ENCODE measurements at regions not wholly inside any gene's neighbourhood (a gene's known extent, or its start where the extent isn't known, plus 50 kb on each side); places are given as distances from the start of the nearest gene placed in this dataset.

GRCh38 chr2:128969374-128969773 lies 650.7 kb upstream of the HS6ST1 start:
- no peak overlapping the region for H3K27ac ChIP-seq
- no peaks in the 10 kb centered on the region for H3K27me3 ChIP-seq (replicated peaks; ENCODE audit: insufficient read depth)
- intact Hi-C loops (cut with DNase I): no loop called here
- no peak for TF ChIP-seq POLR2A (IDR thresholded peaks at IDR 0.05)
- TF ChIP-seq, protein P1, sequence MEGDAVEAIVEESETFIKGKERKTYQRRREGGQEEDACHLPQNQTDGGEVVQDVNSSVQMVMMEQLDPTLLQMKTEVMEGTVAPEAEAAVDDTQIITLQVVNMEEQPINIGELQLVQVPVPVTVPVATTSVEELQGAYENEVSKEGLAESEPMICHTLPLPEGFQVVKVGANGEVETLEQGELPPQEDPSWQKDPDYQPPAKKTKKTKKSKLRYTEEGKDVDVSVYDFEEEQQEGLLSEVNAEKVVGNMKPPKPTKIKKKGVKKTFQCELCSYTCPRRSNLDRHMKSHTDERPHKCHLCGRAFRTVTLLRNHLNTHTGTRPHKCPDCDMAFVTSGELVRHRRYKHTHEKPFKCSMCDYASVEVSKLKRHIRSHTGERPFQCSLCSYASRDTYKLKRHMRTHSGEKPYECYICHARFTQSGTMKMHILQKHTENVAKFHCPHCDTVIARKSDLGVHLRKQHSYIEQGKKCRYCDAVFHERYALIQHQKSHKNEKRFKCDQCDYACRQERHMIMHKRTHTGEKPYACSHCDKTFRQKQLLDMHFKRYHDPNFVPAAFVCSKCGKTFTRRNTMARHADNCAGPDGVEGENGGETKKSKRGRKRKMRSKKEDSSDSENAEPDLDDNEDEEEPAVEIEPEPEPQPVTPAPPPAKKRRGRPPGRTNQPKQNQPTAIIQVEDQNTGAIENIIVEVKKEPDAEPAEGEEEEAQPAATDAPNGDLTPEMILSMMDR (IDR thresholded peaks at IDR 0.05): no peak
- no peak for TF ChIP-seq POLR2AphosphoS5 (IDR thresholded peaks at IDR 0.05)
- no peak overlapping the region for H3K4me3 ChIP-seq
- no peaks in the 10 kb centered on the region for H3K36me3 ChIP-seq
- H3K9me3 ChIP-seq: no peaks in the 10 kb centered on the region
- no peak for DNase-seq (ENCODE audit: low spot score)
- H3K4me1 ChIP-seq (replicated peaks): no peaks in the 10 kb centered on the region

GRCh38 chr2:128970332-128971116 lies 651.9 kb upstream of the HS6ST1 start:
- 67% methylated on average over 10 of the region's 10 CpGs for WGBS
- Histone ChIP-seq H3K9me3 (no peaks in the 10 kb centered on the region), H3K27ac (no peak overlapping the region), H3K36me3 (no peaks in the 10 kb centered on the region), H3K27me3 (replicated peaks; ENCODE audit: insufficient read depth) (no peaks in the 10 kb centered on the region), H3K4me3 (no peak overlapping the region), H3K4me1 (replicated peaks) (no peaks in the 10 kb centered on the region)
- DNase-seq (ENCODE audit: low spot score): no peak
- TF ChIP-seq POLR2AphosphoS5 (IDR thresholded peaks at IDR 0.05) (no peak), POLR2A (IDR thresholded peaks at IDR 0.05) (no peak)
- TF ChIP-seq, protein P1 (IDR thresholded peaks at IDR 0.05): no peak
- intact Hi-C loops (cut with DNase I): no loop called here

DNA sequence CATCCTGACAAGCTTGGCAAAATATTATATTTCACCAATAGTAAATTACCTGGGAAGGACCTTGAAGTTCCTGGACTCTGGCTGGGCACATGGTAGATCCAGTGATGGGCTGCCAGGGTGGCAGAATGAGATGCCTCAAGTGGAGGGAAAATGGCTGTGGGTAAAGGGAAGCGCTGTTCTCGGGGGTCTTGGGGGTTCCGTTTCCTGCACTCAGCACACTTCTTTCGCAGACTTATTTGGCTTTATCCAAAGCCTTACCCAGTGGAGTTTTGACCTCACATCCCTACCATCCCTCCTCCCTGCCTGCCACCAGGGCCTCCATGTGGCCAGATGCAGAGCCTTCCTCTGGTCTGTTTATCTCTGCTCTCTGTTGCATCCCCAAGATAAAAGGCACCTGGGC lies 654.9 kb upstream of the HS6ST1 start:
- TF ChIP-seq, protein P1 (IDR thresholded peaks at IDR 0.05): no peak
- TF ChIP-seq POLR2A (IDR thresholded peaks at IDR 0.05) (no peak), POLR2AphosphoS5 (IDR thresholded peaks at IDR 0.05) (no peak)
- 98% methylated on average over 4 of the region's 4 CpGs for WGBS
- DNase-seq (ENCODE audit: low spot score): no peak
- H3K4me1 ChIP-seq (replicated peaks): no peaks in the 10 kb centered on the region
- no peaks in the 10 kb centered on the region for H3K36me3 ChIP-seq
- no peaks in the 10 kb centered on the region for H3K27me3 ChIP-seq (replicated peaks; ENCODE audit: insufficient read depth)
- intact Hi-C loops (cut with DNase I): no loop called here
- H3K4me3 ChIP-seq: no peak overlapping the region
- H3K9me3 ChIP-seq: no peaks in the 10 kb centered on the region
- H3K27ac ChIP-seq: no peak overlapping the region

- 31% methylated on average over 5 of the region's 5 CpGs for WGBS
- TF ChIP-seq POLR2AphosphoS5 (IDR thresholded peaks at IDR 0.05) (peak; percentile 71), POLR2A (IDR thresholded peaks at IDR 0.05) (no peak)
- Histone ChIP-seq H3K27ac (no peak overlapping the region), H3K9me3 (no peaks in the 10 kb centered on the region), H3K4me1 (replicated peaks) (no peaks in the 10 kb centered on the region), H3K36me3 (no peaks in the 10 kb centered on the region), H3K27me3 (replicated peaks; ENCODE audit: insufficient read depth) (no peaks in the 10 kb centered on the region), H3K4me3 (no peak overlapping the region)
- peak; percentile 73 for DNase-seq (ENCODE audit: low spot score)
- intact Hi-C loops (cut with DNase I): no loop called here
These were observed 659.5 kb upstream of the HS6ST1 start for GRCh38 chr2:128978212-128978611.

GRCh38 chr2:128979182-128979581 lies 660.5 kb upstream of the HS6ST1 start:
- H3K27ac ChIP-seq: no peak overlapping the region
- intact Hi-C loops (cut with DNase I): no loop called here
- TF ChIP-seq, protein P1 (IDR thresholded peaks at IDR 0.05): no peak
- TF ChIP-seq POLR2AphosphoS5 (IDR thresholded peaks at IDR 0.05) (no peak), POLR2A (IDR thresholded peaks at IDR 0.05) (no peak)
- no peaks in the 10 kb centered on the region for H3K27me3 ChIP-seq (replicated peaks; ENCODE audit: insufficient read depth)
- WGBS: 90% methylated on average over 8 of the region's 8 CpGs
- DNase-seq (ENCODE audit: low spot score): no peak
- no peaks in the 10 kb centered on the region for H3K36me3 ChIP-seq
- no peak overlapping the region for H3K4me3 ChIP-seq
- H3K9me3 ChIP-seq: no peaks in the 10 kb centered on the region
- H3K4me1 ChIP-seq (replicated peaks): no peaks in the 10 kb centered on the region

Data from prostate gland (tissue), 2 donors.